Neural cell (in vitro differentiated cells): ENCODE measurements at regions not wholly inside any gene's neighbourhood (a gene's known extent, or its start where the extent isn't known, plus 50 kb on each side); places are given as distances from the start of the nearest gene placed in this dataset.

Experiments
- H2AFZ ChIP-seq: fragments of 200-600, 300-800 bp; sonication (generic), shearing (Covaris generic); 2 replicates; pipeline ENCODE4 v1.6.0; 2014; ENCODE audit warnings: low read depth, mild to moderate bottlenecking, antibody characterized with exemption, low read length, moderate library complexity
- H3F3A ChIP-seq: fragments of 200-600 bp; shearing (Covaris generic); 2 replicates; pipeline ENCODE4 v1.6.1; 2016; ENCODE audit warnings: mild to moderate bottlenecking, moderate library complexity, mixed read lengths, antibody characterized with exemption, low read length; ENCODE audit not compliant: insufficient read depth, poor library complexity, severe bottlenecking
- H3K27ac ChIP-seq: fragments of 200-600, 300-800 bp; sonication (generic), shearing (Covaris generic); 2 replicates; pipeline ENCODE4 v1.5.1; 2014; ENCODE audit warnings: mild to moderate bottlenecking, low read length, moderate library complexity
- H3K27me3 ChIP-seq: fragments of 300-800, 200-600 bp; sonication (generic), shearing (Covaris generic); 2 replicates; pipeline ENCODE4 v1.6.0; 2014; ENCODE audit warnings: mild to moderate bottlenecking, low read depth, low read length, moderate library complexity; ENCODE audit not compliant: insufficient read depth
- H3K36me3 ChIP-seq: fragments of 300-800, 200-600 bp; sonication (generic), shearing (Covaris generic); 2 replicates; pipeline ENCODE4 v1.5.1; 2014; ENCODE audit warnings: mild to moderate bottlenecking, antibody characterized with exemption, low read length, moderate library complexity; ENCODE audit not compliant: insufficient read depth
- H3K4me2 ChIP-seq: fragments of 300-800, 200-600 bp; sonication (generic), shearing (Covaris generic); 2 replicates; pipeline ENCODE4 v1.6.0; 2014; ENCODE audit warnings: mild to moderate bottlenecking, low read length
- H3K4me3 ChIP-seq: fragments of 300-800, 200-600 bp; sonication (generic), shearing (Covaris generic); 2 replicates; pipeline ENCODE4 v1.5.1; 2014; ENCODE audit warnings: mild to moderate bottlenecking, low read length, moderate library complexity
- H3K79me2 ChIP-seq: fragments of 200-600 bp; shearing (Covaris generic); replicated peaks from 2 replicates; pipeline ENCODE4 v1.6.0; 2014; ENCODE audit warnings: mild to moderate bottlenecking, low read length, moderate library complexity; ENCODE audit not compliant: insufficient read depth
- H3K9ac ChIP-seq: fragments of 300-800, 200-600 bp; sonication (generic), shearing (Covaris generic); 2 replicates; pipeline ENCODE4 v1.6.1; 2016; ENCODE audit warnings: mild to moderate bottlenecking, low read length, mixed read lengths
- H3K9me2 ChIP-seq: fragments of 200-600 bp; shearing (Covaris generic); 2 replicates; pipeline ENCODE4 v1.6.1; 2016; ENCODE audit warnings: mild to moderate bottlenecking, low read length, mixed read lengths; ENCODE audit not compliant: insufficient read depth
- H3K9me3 ChIP-seq: fragments of 200-600, 300-800 bp; sonication (generic), shearing (Covaris generic); 2 replicates; pipeline ENCODE4 v1.6.1; 2016; ENCODE audit warnings: mild to moderate bottlenecking, mixed run types, low read length, moderate library complexity, mixed read lengths
- H4K20me1 ChIP-seq: fragments of 200-600 bp; shearing (Covaris generic); 2 replicates; pipeline ENCODE4 v1.6.1; 2016; ENCODE audit warnings: mild to moderate bottlenecking, mixed run types; ENCODE audit not compliant: insufficient read depth
- CTCF ChIP-seq: fragments of 450-650 bp; IDR thresholded peaks from 2 replicates; pipeline ENCODE4 v1.5.1; 2014; ENCODE audit warnings: antibody characterized with exemption, mild to moderate bottlenecking, moderate library complexity; ENCODE audit not compliant: poor library complexity, severe bottlenecking
- EP300 ChIP-seq: fragments of 450-650 bp; conservative IDR thresholded peaks from 2 replicates; pipeline ENCODE4 v1.6.1; 2014; ENCODE audit warnings: antibody characterized with exemption, mild to moderate bottlenecking, moderate library complexity; ENCODE audit not compliant: poor library complexity, severe bottlenecking
- EZH2 ChIP-seq: fragments of 200-600, 300-800 bp; shearing (Covaris generic), sonication (generic); IDR thresholded peaks from 2 replicates; pipeline ENCODE4 v1.6.1; 2014; ENCODE audit warnings: antibody characterized with exemption, low read length, borderline replicate concordance, mild to moderate bottlenecking; ENCODE audit not compliant: insufficient read depth, poor library complexity, severe bottlenecking
- MXI1 ChIP-seq: fragments of 450-650 bp; conservative IDR thresholded peaks from 2 replicates; pipeline ENCODE4 v1.6.1; 2014; ENCODE audit warnings: antibody characterized with exemption, mild to moderate bottlenecking; ENCODE audit not compliant: poor library complexity, severe bottlenecking
- POLR2AphosphoS5 ChIP-seq: IDR thresholded peaks from 2 replicates; pipeline ENCODE4 v1.6.1; 2012
- RAD21 ChIP-seq: fragments of 450-650 bp; conservative IDR thresholded peaks from 2 replicates; pipeline ENCODE4 v1.6.1; 2014; ENCODE audit warnings: antibody characterized with exemption, mild to moderate bottlenecking, moderate library complexity
- SMC3 ChIP-seq: fragments of 450-650 bp; conservative IDR thresholded peaks from 2 replicates; pipeline ENCODE4 v1.6.1; 2014; ENCODE audit warnings: antibody characterized with exemption, mild to moderate bottlenecking, moderate library complexity; ENCODE audit not compliant: poor library complexity
- TAF1 ChIP-seq: IDR thresholded peaks from 2 replicates; pipeline ENCODE4 v1.6.1; 2012; ENCODE audit warnings: low read depth
- TF ChIP-seq, protein P1 (sequence below): IDR thresholded peaks from 2 replicates; pipeline ENCODE4 v1.6.1; 2012; ENCODE audit warnings: borderline replicate concordance

DNA sequence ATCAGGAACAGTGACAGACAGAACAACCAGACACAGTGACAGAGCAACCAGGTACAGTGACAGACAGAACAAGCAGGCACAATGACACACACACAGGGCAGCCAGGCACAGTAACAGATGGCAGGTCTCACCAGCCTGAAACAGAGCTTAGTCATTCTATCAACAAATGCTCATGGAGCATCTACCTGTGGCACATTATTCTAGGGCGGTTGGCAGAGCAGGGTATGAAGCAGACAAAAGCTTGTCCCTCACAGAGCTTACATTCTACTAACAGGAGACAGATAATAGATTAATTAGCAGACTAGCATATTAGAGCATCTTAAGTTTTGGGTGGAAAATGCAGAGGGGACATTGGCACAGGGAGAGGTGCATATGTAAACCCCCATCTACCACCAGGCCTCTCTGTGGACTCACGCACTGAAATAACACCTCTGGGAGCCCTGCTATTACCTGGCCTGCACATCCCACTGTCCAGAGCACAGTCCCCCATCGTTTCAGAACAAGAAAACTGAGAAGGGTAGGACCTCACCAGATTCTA, 64.1 kb upstream of the RAB6C start:
- H3K4me2 ChIP-seq: no peak overlapping the region
- H3K27me3 ChIP-seq: no peaks in the 10 kb centered on the region
- H3K9me2 ChIP-seq: no peaks in the 10 kb centered on the region
- no peaks in the 10 kb centered on the region for H4K20me1 ChIP-seq
- H3K4me3 ChIP-seq: no peak overlapping the region
- no peak overlapping the region for H3K9ac ChIP-seq
- no peaks in the 10 kb centered on the region for H3K36me3 ChIP-seq
- no peaks in the 10 kb centered on the region for H3K79me2 ChIP-seq
- peaks cover 7% of the 10 kb centered on the region for H3K9me3 ChIP-seq
- H3K27ac ChIP-seq: no peak overlapping the region
- no peak for TF ChIP-seq MXI1
- no peak for TF ChIP-seq EZH2
- no peak for TF ChIP-seq POLR2AphosphoS5
- TF ChIP-seq SMC3: no peak
- TF ChIP-seq, protein P1, sequence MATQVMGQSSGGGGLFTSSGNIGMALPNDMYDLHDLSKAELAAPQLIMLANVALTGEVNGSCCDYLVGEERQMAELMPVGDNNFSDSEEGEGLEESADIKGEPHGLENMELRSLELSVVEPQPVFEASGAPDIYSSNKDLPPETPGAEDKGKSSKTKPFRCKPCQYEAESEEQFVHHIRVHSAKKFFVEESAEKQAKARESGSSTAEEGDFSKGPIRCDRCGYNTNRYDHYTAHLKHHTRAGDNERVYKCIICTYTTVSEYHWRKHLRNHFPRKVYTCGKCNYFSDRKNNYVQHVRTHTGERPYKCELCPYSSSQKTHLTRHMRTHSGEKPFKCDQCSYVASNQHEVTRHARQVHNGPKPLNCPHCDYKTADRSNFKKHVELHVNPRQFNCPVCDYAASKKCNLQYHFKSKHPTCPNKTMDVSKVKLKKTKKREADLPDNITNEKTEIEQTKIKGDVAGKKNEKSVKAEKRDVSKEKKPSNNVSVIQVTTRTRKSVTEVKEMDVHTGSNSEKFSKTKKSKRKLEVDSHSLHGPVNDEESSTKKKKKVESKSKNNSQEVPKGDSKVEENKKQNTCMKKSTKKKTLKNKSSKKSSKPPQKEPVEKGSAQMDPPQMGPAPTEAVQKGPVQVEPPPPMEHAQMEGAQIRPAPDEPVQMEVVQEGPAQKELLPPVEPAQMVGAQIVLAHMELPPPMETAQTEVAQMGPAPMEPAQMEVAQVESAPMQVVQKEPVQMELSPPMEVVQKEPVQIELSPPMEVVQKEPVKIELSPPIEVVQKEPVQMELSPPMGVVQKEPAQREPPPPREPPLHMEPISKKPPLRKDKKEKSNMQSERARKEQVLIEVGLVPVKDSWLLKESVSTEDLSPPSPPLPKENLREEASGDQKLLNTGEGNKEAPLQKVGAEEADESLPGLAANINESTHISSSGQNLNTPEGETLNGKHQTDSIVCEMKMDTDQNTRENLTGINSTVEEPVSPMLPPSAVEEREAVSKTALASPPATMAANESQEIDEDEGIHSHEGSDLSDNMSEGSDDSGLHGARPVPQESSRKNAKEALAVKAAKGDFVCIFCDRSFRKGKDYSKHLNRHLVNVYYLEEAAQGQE: no peak
- no peak for TF ChIP-seq CTCF
- TF ChIP-seq EP300: no peak
- no peak for TF ChIP-seq TAF1
- TF ChIP-seq RAD21: no peak
- no peak overlapping the region for H2AFZ ChIP-seq
- no peaks in the 10 kb centered on the region for H3F3A ChIP-seq

DNA sequence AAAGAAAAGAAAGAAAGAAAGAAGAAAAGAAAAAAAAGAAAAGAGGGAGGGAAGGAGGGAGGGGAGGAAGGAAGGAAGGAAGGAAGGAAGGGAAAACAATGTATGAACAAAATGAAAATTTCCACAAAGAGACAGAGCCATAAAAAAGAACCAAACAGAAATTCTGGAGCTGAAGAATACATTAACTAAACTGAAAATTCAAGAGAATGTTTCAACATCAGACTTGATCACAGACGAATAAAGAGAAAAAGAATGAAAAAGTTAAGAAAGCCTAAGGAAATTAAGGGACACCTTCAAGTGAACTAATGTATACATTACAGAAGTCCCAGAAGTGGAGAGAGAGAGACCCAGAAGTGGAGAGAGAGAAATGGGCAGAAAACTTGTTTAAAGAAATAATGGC, 60.9 kb upstream of the RAB6C start:
- H3K27me3 ChIP-seq: no peaks in the 10 kb centered on the region
- H3F3A ChIP-seq: no peaks in the 10 kb centered on the region
- no peak overlapping the region for H3K27ac ChIP-seq
- TF ChIP-seq EZH2: no peak
- no peak for TF ChIP-seq TAF1
- no peak for TF ChIP-seq CTCF
- TF ChIP-seq EP300: no peak
- TF ChIP-seq SMC3: no peak
- TF ChIP-seq, protein P1: no peak
- TF ChIP-seq MXI1: no peak
- TF ChIP-seq POLR2AphosphoS5: no peak
- H3K4me3 ChIP-seq: no peak overlapping the region
- H2AFZ ChIP-seq: no peak overlapping the region
- H3K4me2 ChIP-seq: no peak overlapping the region
- no peak overlapping the region for H3K9ac ChIP-seq
- H4K20me1 ChIP-seq: no peaks in the 10 kb centered on the region
- peaks cover 7% of the 10 kb centered on the region for H3K9me3 ChIP-seq
- H3K36me3 ChIP-seq: no peaks in the 10 kb centered on the region
- no peaks in the 10 kb centered on the region for H3K79me2 ChIP-seq
- no peaks in the 10 kb centered on the region for H3K9me2 ChIP-seq
